ENCODE measurements at regions not wholly inside any gene's neighbourhood (a gene's known extent, or its start where the extent isn't known, plus 50 kb on each side); places are given as distances from the start of the nearest gene placed in this dataset.

- Histone ChIP-seq H3K79me1 (ENCODE audit: insufficient read depth, low read depth, low read length, poor library complexity, severe bottlenecking) (no peaks in the 10 kb centered on the region), H3K23me2 (ENCODE audit: insufficient read length, low read depth, low read length, poor library complexity, severe bottlenecking) (no peaks in the 10 kb centered on the region), H2BK20ac (ENCODE audit: low read depth, low read length, poor library complexity, severe bottlenecking) (no peak overlapping the region), H3K14ac (ENCODE audit: insufficient read depth, low read length) (no peak overlapping the region), H2AK5ac (ENCODE audit: insufficient read length, low read length) (no peak overlapping the region), H2BK12ac (ENCODE audit: insufficient read length, low read depth, low read length) (no peak overlapping the region), H2BK15ac (ENCODE audit: low read depth, low read length) (no peak overlapping the region), H4K20me1 (ENCODE audit: control insufficient read depth, insufficient read depth, insufficient read length) (no peaks in the 10 kb centered on the region), H3K4ac (ENCODE audit: low read depth, low read length) (no peak overlapping the region), H3K79me2 (ENCODE audit: insufficient read depth, low read length) (no peaks in the 10 kb centered on the region), H3K4me2 (ENCODE audit: insufficient read depth, insufficient read length, low read length) (no peak overlapping the region), H4K5ac (ENCODE audit: insufficient read length, low read depth, low read length) (no peak overlapping the region), H3K18ac (ENCODE audit: insufficient read length, low read depth, low read length) (no peak overlapping the region), H2BK5ac (ENCODE audit: insufficient read length, low read length) (no peak overlapping the region), H3T11ph (ENCODE audit: low read length) (no peak overlapping the region), H3K27ac (ENCODE audit: insufficient read length, low read depth, low read length) (no peak overlapping the region), H3K4me1 (ENCODE audit: insufficient read depth, low read length) (no peaks in the 10 kb centered on the region), H3K56ac (ENCODE audit: insufficient read length, low read depth, low read length) (no peak overlapping the region), H2BK120ac (ENCODE audit: low read depth, low read length, poor library complexity, severe bottlenecking) (no peak overlapping the region), H4K91ac (ENCODE audit: insufficient read length, low read depth, low read length) (no peak overlapping the region), H2AFZ (ENCODE audit: low read length) (no peak overlapping the region), H3K9ac (ENCODE audit: extremely low read depth, insufficient read length, low read length) (no peak overlapping the region), H3K27me3 (ENCODE audit: insufficient read depth, low read length) (no peaks in the 10 kb centered on the region), H3K23ac (ENCODE audit: insufficient read length, low read depth, low read length) (no peak overlapping the region), H3K9me3 (ENCODE audit: control insufficient read depth, low read depth, low read length) (no peaks in the 10 kb centered on the region), H4K8ac (replicated peaks; ENCODE audit: insufficient read length, low read depth, low read length) (no peak overlapping the region)
- Mint-ChIP-seq H3K4me3 (no peak overlapping the region), H3K36me3 (ENCODE audit: insufficient read depth in 1 of 3, low read depth in 3 of 3) (no peaks in the 10 kb centered on the region), H3K4me1 (peaks cover 0 to 5% of the 10 kb centered on the region in 2 experiments; a peak in 3 of 4 replicates), H3K27ac (no peak overlapping the region), H3K9me3 (no peaks in the 10 kb centered on the region), H3K27me3 (ENCODE audit: low read depth) (no peaks in the 10 kb centered on the region)
- no CpG with 5 or more reads among the region's 2 CpGs for WGBS (ENCODE audit: extremely low coverage, insufficient read length, low lambda C conversion rate)
- DNase-seq: no peak
- TF ChIP-seq CTCF (conservative IDR thresholded peaks at IDR 0.05): no peak
Measured at GRCh38 chr21:15329191-15329590, 264.4 kb upstream of the NRIP1 start.
